Epidermal melanocyte (primary cell): ENCODE measurements at regions not wholly inside any gene's neighbourhood (a gene's known extent, or its start where the extent isn't known, plus 50 kb on each side); places are given as distances from the start of the nearest gene placed in this dataset.
A peak's percentile ranks its signal among the peaks of the same experiment; 100 is the strongest.

ENCODE experiments used
- DNase-seq: peaks from one replicate; pipeline ENCODE4 v3.0.0; 2011; ENCODE audit warnings: low spot score; ENCODE audit not compliant: insufficient read length

GRCh38 chr12:24608108-24608507, 340.8 kb downstream of the BCAT1 start:
- DNase-seq: no peak

GRCh38 chr12:24605916-24606315, 343.0 kb downstream of the BCAT1 start:
- no peak for DNase-seq

- no peak for DNase-seq
Measured at GRCh38 chr12:24605466-24605865, 343.4 kb downstream of the BCAT1 start.

- DNase-seq: no peak
Measured at GRCh38 chr12:24603371-24603770, 345.5 kb downstream of the BCAT1 start.

- DNase-seq: no peak
Measured at GRCh38 chr12:24600996-24601395, 347.9 kb downstream of the BCAT1 start.

- no peak for DNase-seq
Measured at GRCh38 chr12:24600551-24600950, 348.4 kb downstream of the BCAT1 start.

- DNase-seq: no peak
Measured at GRCh38 chr12:24599736-24600135, 349.2 kb downstream of the BCAT1 start.

GRCh38 chr12:24597580-24597979, 351.3 kb downstream of the BCAT1 start:
- DNase-seq: no peak

- DNase-seq: no peak
Measured at GRCh38 chr12:24596768-24597388, 352.0 kb downstream of the BCAT1 start.

GRCh38 chr12:24595652-24596235, 353.2 kb downstream of the BCAT1 start:
- DNase-seq: no peak

GRCh38 chr12:24591715-24592440, 357.0 kb downstream of the BCAT1 start:
- DNase-seq: no peak

GRCh38 chr12:24591079-24591626, 357.7 kb downstream of the BCAT1 start:
- DNase-seq: no peak

- DNase-seq: no peak
Measured at GRCh38 chr12:24586293-24586692, 362.6 kb downstream of the BCAT1 start.

- DNase-seq: no peak
Measured at GRCh38 chr12:24584032-24584675, 364.7 kb downstream of the BCAT1 start.

GRCh38 chr12:24582954-24583601, 365.8 kb downstream of the BCAT1 start:
- DNase-seq: no peak

GRCh38 chr12:24574538-24574937, 374.4 kb downstream of the BCAT1 start:
- no peak for DNase-seq

- DNase-seq: no peak
Measured at GRCh38 chr12:24573621-24574020, 375.3 kb downstream of the BCAT1 start.

- DNase-seq: no peak
Measured at GRCh38 chr12:24565300-24565699, 383.6 kb downstream of the BCAT1 start.

- no peak for DNase-seq
Measured at GRCh38 chr12:24562771-24563431, 386.0 kb downstream of the BCAT1 start.

GRCh38 chr12:24561882-24562770, 386.8 kb downstream of the BCAT1 start:
- DNase-seq: peak; percentile 44
